MM.1S (cell line): ENCODE measurements at regions not wholly inside any gene's neighbourhood (a gene's known extent, or its start where the extent isn't known, plus 50 kb on each side); places are given as distances from the start of the nearest gene placed in this dataset.

ENCODE experiments used
- DNase-seq: peaks from one replicate; pipeline ENCODE4 v3.0.0-alpha.2; 2015
- H2AFZ ChIP-seq: fragments of 300-600 bp; sonication (generic); 2 replicates; pipeline ENCODE4 v1.6.0; 2016; ENCODE audit warnings: antibody characterized with exemption, low read length
- H3F3A ChIP-seq: fragments of 300-600 bp; sonication (generic); 2 replicates; pipeline ENCODE4 v1.6.1; 2016; ENCODE audit warnings: mild to moderate bottlenecking, antibody characterized with exemption, low read length, moderate library complexity, mixed read lengths; ENCODE audit not compliant: insufficient read depth
- H3K27ac ChIP-seq: fragments of 300-600 bp; sonication (generic); 2 replicates; pipeline ENCODE4 v1.5.1; 2016; ENCODE audit warnings: mild to moderate bottlenecking, low read length
- H3K27me3 ChIP-seq: fragments of 300-600 bp; sonication (generic); replicated peaks from 2 replicates; pipeline ENCODE4 v1.6.0; 2016; ENCODE audit warnings: low read length; ENCODE audit not compliant: insufficient read depth
- H3K36me3 ChIP-seq: fragments of 300-600 bp; sonication (generic); replicated peaks from 2 replicates; pipeline ENCODE4 v1.6.1; 2016; ENCODE audit warnings: mild to moderate bottlenecking, low read length, mixed read lengths; ENCODE audit not compliant: insufficient read depth
- H3K4me1 ChIP-seq: fragments of 300-600 bp; sonication (generic); 2 replicates; pipeline ENCODE4 v1.6.1; 2016; ENCODE audit warnings: low read length, mixed read lengths
- H3K4me2 ChIP-seq: fragments of 300-600 bp; sonication (generic); 2 replicates; pipeline ENCODE4 v1.6.0; 2016; ENCODE audit warnings: low read depth, low read length
- H3K4me3 ChIP-seq: fragments of 300-600 bp; sonication (generic); 2 replicates; pipeline ENCODE4 v1.5.1; 2016; ENCODE audit warnings: low read length, mixed read lengths
- H3K79me2 ChIP-seq: fragments of 300-600 bp; sonication (generic); 2 replicates; pipeline ENCODE4 v1.6.1; 2016; ENCODE audit warnings: mixed run types, low read length, mixed read lengths
- H3K9ac ChIP-seq: fragments of 300-600 bp; sonication (generic); 2 replicates; pipeline ENCODE4 v1.6.1; 2016; ENCODE audit warnings: low read length, mixed read lengths
- H3K9me2 ChIP-seq: fragments of 300-600 bp; sonication (generic); replicated peaks from 2 replicates; pipeline ENCODE4 v1.6.1; 2016; ENCODE audit warnings: mild to moderate bottlenecking, low read length, mixed read lengths; ENCODE audit not compliant: insufficient read depth
- H3K9me3 ChIP-seq: fragments of 300-600 bp; sonication (generic); replicated peaks from 2 replicates; pipeline ENCODE4 v1.6.1; 2016; ENCODE audit warnings: mild to moderate bottlenecking, low read length, mixed read lengths; ENCODE audit not compliant: insufficient read depth
- H4K20me1 ChIP-seq: fragments of 300-600 bp; sonication (generic); 2 replicates; pipeline ENCODE4 v1.6.1; 2016; ENCODE audit warnings: mild to moderate bottlenecking, low read length, moderate library complexity, mixed read lengths; ENCODE audit not compliant: insufficient read depth
- CTCF ChIP-seq: fragments of 300-600 bp; sonication (generic); IDR thresholded peaks from 2 replicates; pipeline ENCODE4 v1.5.1; 2016; ENCODE audit warnings: antibody characterized with exemption, low read length, mixed read lengths
- EZH2 ChIP-seq: fragments of 300-600 bp; sonication (generic); optimal IDR thresholded peaks from 2 replicates; pipeline ENCODE3; 2017; ENCODE audit warnings: low read depth, mild to moderate bottlenecking, antibody characterized with exemption, low read length, mixed read lengths
- EZH2phosphoT487 ChIP-seq: fragments of 300-600 bp; sonication (generic); IDR thresholded peaks from 2 replicates; pipeline ENCODE4 v1.6.1; 2018; ENCODE audit warnings: antibody characterized with exemption, low read length

GRCh38 chr6:53735896-53736295, 58.9 kb upstream of the LRRC1 start:
- H3K4me1 ChIP-seq, result peaks cover 10% of the 10 kb centered on the region
- no peak overlapping the region for H2AFZ ChIP-seq
- H3K27me3 ChIP-seq, result no peaks in the 10 kb centered on the region
- no peaks in the 10 kb centered on the region for H3K9me3 ChIP-seq
- H3K9ac ChIP-seq, result no peak overlapping the region
- no peak overlapping the region for H3K4me2 ChIP-seq
- no peak overlapping the region for H3K4me3 ChIP-seq
- TF ChIP-seq CTCF (no peak), EZH2phosphoT487 (no peak), EZH2 (no peak)
- no peaks in the 10 kb centered on the region for H3K36me3 ChIP-seq
- DNase-seq, result no peak
- no peaks in the 10 kb centered on the region for H3F3A ChIP-seq
- H3K27ac ChIP-seq, result no peak overlapping the region
- no peaks in the 10 kb centered on the region for H3K9me2 ChIP-seq
- no peaks in the 10 kb centered on the region for H4K20me1 ChIP-seq
- no peaks in the 10 kb centered on the region for H3K79me2 ChIP-seq

GRCh38 chr6:53734473-53735299, 60.1 kb upstream of the LRRC1 start:
- Histone ChIP-seq H4K20me1 (no peaks in the 10 kb centered on the region), H2AFZ (peak overlapping the region; percentile 29; the same call in 1 of the 2 replicates), H3K36me3 (no peaks in the 10 kb centered on the region), H3K27ac (no peak overlapping the region), H3F3A (no peaks in the 10 kb centered on the region), H3K9ac (no peak overlapping the region), H3K4me3 (no peak overlapping the region), H3K9me3 (no peaks in the 10 kb centered on the region), H3K9me2 (no peaks in the 10 kb centered on the region), H3K27me3 (no peaks in the 10 kb centered on the region), H3K4me2 (peak overlapping the region; percentile 25; the same call in 1 of the 2 replicates), H3K79me2 (no peaks in the 10 kb centered on the region), H3K4me1 (peaks cover 10% of the 10 kb centered on the region)
- DNase-seq, result peak; percentile 8
- TF ChIP-seq EZH2 (no peak), CTCF (peak; percentile 52), EZH2phosphoT487 (no peak)

- Histone ChIP-seq H3K27ac (no peak overlapping the region), H3K4me1 (peaks cover 10% of the 10 kb centered on the region)
Measured at GRCh38 chr6:53731866-53732636, 62.8 kb upstream of the LRRC1 start.

More at GRCh38 chr6:53731866-53732636, 62.8 kb upstream of the LRRC1 start:
- Histone ChIP-seq H2AFZ (no peak overlapping the region), H3K4me3 (no peak overlapping the region), H4K20me1 (no peaks in the 10 kb centered on the region), H3F3A (no peaks in the 10 kb centered on the region), H3K9me3 (no peaks in the 10 kb centered on the region), H3K4me2 (no peak overlapping the region), H3K79me2 (no peaks in the 10 kb centered on the region), H3K9ac (no peak overlapping the region), H3K27me3 (no peaks in the 10 kb centered on the region), H3K36me3 (no peaks in the 10 kb centered on the region), H3K9me2 (no peaks in the 10 kb centered on the region)
- TF ChIP-seq EZH2 (no peak), CTCF (no peak), EZH2phosphoT487 (no peak)
- DNase-seq, result no peak
